B cell (primary cell): ENCODE measurements at regions not wholly inside any gene's neighbourhood (a gene's known extent, or its start where the extent isn't known, plus 50 kb on each side); places are given as distances from the start of the nearest gene placed in this dataset.

ENCODE experiments used
- ATAC-seq: fragments of 200-7000 bp; cut with Tn5 transposase; one replicate; pipeline ENCODE4 v1.10.0; 2021; ENCODE audit warnings: low read depth, mild to moderate bottlenecking, moderate number of reproducible peaks, moderate library complexity
- CTCF ChIA-PET: fragments of 350-600 bp; sonication (Branson Sonifier 250); formaldehyde crosslinking; loops from one replicate; lab custom pipeline; 2021; ENCODE audit warnings: antibody characterized with exemption, inconsistent platforms; lab: Charles Lee
- POLR2A ChIA-PET: fragments of 350-600 bp; sonication (Branson Sonifier 250); formaldehyde crosslinking; loops from one replicate; lab custom pipeline; 2021; ENCODE audit warnings: antibody characterized with exemption; lab: Charles Lee
- DNase-seq: peaks from one replicate; pipeline ENCODE4 v3.0.0; 2013
- H2AFZ ChIP-seq: 2 replicates; pipeline ENCODE4 v1.6.1; 2012; ENCODE audit warnings: mild to moderate bottlenecking, low read depth, low read length; ENCODE audit not compliant: insufficient read depth, poor library complexity, severe bottlenecking
- H3K27ac ChIP-seq, 2 donors: 1 replicate in 1 of 2; 2 replicates in 1 of 2; pipeline ENCODE4 v1.5.1; 2012 to 2013; ENCODE audit warnings: low read length in 2 of 2, mild to moderate bottlenecking in 2 of 2, moderate library complexity in 1 of 2
- H3K27me3 ChIP-seq, 4 experiments: fragments of 200-600 bp in 1 of 4; sonication (generic) in 1 of 4; replicated peaks in 1 of 4; 1 replicate in 2 of 4; 2 replicates in 2 of 4; pipeline versions ENCODE4 v1.6.1 to v1.7.0; 2013 to 2016; ENCODE audit warnings: low read length in 3 of 4, mild to moderate bottlenecking in 2 of 4, mixed read lengths in 1 of 4, moderate library complexity in 1 of 4; ENCODE audit not compliant: insufficient read depth in 4 of 4, control insufficient read depth in 3 of 4; ENCODE audit errors: control extremely low read depth in 1 of 4
- H3K36me3 ChIP-seq, 2 experiments: replicated peaks in 1 of 2; 1 replicate in 1 of 2; 2 replicates in 1 of 2; pipeline versions ENCODE4 v1.6.1 to v1.7.1; 2013; ENCODE audit warnings: low read length in 1 of 2; ENCODE audit not compliant: insufficient read depth in 2 of 2, control insufficient read depth in 1 of 2; ENCODE audit errors: control extremely low read depth in 1 of 2, extremely low read depth in 1 of 2
- H3K4me1 ChIP-seq, 2 donors: fragments of 200-600 bp in 1 of 2; sonication (generic) in 1 of 2; 1 replicate in 1 of 2; 2 replicates in 1 of 2; pipeline versions ENCODE4 v1.5.1 to v1.6.1; 2013 to 2017; ENCODE audit warnings: low read length in 2 of 2; ENCODE audit not compliant: control insufficient read depth in 2 of 2, insufficient read depth in 2 of 2
- H3K4me2 ChIP-seq: replicated peaks from 2 replicates; pipeline ENCODE3; 2012; ENCODE audit warnings: mild to moderate bottlenecking, low read depth, low read length; ENCODE audit not compliant: poor library complexity, severe bottlenecking
- H3K4me3 ChIP-seq, 5 experiments: fragments of 200-600 bp in 1 of 5; sonication (generic) in 1 of 5; 1 replicate in 3 of 5; 2 replicates in 2 of 5; pipeline versions ENCODE4 v1.5.1 to v1.7.0; 2011 to 2016; ENCODE audit warnings: low read length in 4 of 5, mild to moderate bottlenecking in 4 of 5, low read depth in 2 of 5, control low read depth in 1 of 5, moderate library complexity in 1 of 5; ENCODE audit not compliant: insufficient read depth in 1 of 5; ENCODE audit errors: control extremely low read depth in 1 of 5, extremely low read depth in 1 of 5
- H3K79me2 ChIP-seq: fragments of 200-600 bp; sonication (generic); one replicate; pipeline ENCODE4 v1.6.0; 2016; ENCODE audit warnings: low read length; ENCODE audit not compliant: control insufficient read depth, insufficient read depth
- H3K9ac ChIP-seq: fragments of 200-600 bp; sonication (generic); 2 replicates; pipeline ENCODE4 v1.6.1; 2017; ENCODE audit warnings: mild to moderate bottlenecking, low read length, moderate library complexity
- H3K9me3 ChIP-seq, 3 donors: one replicate each; pipeline versions ENCODE4 v1.6.1 to v1.7.1; 2013; ENCODE audit warnings: low read length in 2 of 3; ENCODE audit not compliant: control insufficient read depth in 2 of 3, insufficient read depth in 1 of 3; ENCODE audit errors: control extremely low read depth in 1 of 3
- H4K20me1 ChIP-seq: 2 replicates; pipeline ENCODE4 v1.6.0; 2012; ENCODE audit warnings: mild to moderate bottlenecking, low read length; ENCODE audit not compliant: insufficient read depth, control insufficient read depth, poor library complexity, severe bottlenecking
- H3K27ac Mint-ChIP-seq: one replicate; pipeline ENCODE4 v1.8.0; 2021; ENCODE audit warnings: mixed read lengths
- H3K27me3 Mint-ChIP-seq: one replicate; pipeline ENCODE4 v1.8.0; 2021; ENCODE audit warnings: mixed read lengths
- H3K4me1 Mint-ChIP-seq: one replicate; pipeline ENCODE4 v1.8.0; 2021; ENCODE audit warnings: mixed read lengths
- H3K4me3 Mint-ChIP-seq: one replicate; pipeline ENCODE4 v1.8.0; 2021; ENCODE audit warnings: mixed read lengths
- H3K9me3 Mint-ChIP-seq: one replicate; pipeline ENCODE4 v1.8.0; 2022; ENCODE audit warnings: mixed read lengths; ENCODE audit not compliant: insufficient read depth
- EZH2 ChIP-seq: IDR thresholded peaks from 2 replicates; pipeline ENCODE4 v1.6.1; 2012; ENCODE audit warnings: borderline replicate concordance, low read depth, mild to moderate bottlenecking, moderate library complexity, low read length; ENCODE audit not compliant: insufficient read depth, poor library complexity, severe bottlenecking
- WGBS: methylation state at CpG from one replicate; pipeline ENCODE4 v1.1.5; 2013; ENCODE audit warnings: missing lambda C conversion rate; ENCODE audit not compliant: insufficient coverage; 5-methylcytosine and 5-hydroxymethylcytosine counted together
- intact Hi-C: fragments of 100-400 bp; cut with micrococcal nuclease; formaldehyde crosslinking; loops from one replicate; pipeline ENCODE4 v1.10.0; 2022
- TF ChIP-seq, protein P1 (sequence below): fragments of 200-600 bp; IDR thresholded peaks from one replicate; pipeline ENCODE4 v1.8.0; 2022; ENCODE audit warnings: antibody characterized with exemption, mild to moderate bottlenecking

DNA sequence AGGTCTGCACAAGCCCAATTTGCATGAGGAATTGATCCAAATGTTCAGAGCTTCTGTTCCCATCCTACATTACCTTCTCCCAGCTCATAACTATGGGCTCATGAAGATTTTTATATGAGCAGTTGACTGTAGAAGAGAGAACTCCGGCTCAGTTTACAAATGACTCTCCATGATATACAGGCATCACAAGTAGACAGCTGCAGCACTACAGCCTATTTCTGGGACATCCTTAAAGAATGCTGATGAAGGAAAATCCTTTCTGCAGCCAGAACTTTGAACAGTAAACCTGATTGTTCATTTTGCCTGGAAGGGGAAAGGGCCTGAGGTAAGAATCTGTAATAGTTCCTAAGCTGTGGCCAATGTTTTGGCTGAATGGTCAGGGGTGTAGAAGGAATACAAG, 174.1 kb upstream of the CXCL13 start:
- H4K20me1 ChIP-seq, result no peaks in the 10 kb centered on the region
- no peaks in the 10 kb centered on the region for H3K79me2 ChIP-seq
- ChIA-PET CTCF (interaction anchor here (1.0 kb wide), 1 partner anchor 13 kb away, joined by 3 read pairs; no protein-coding TSS in a partner anchor), POLR2A (no interaction called here)
- H3K4me1 Mint-ChIP-seq, result peaks cover 6% of the 10 kb centered on the region
- no peak overlapping the region for H3K27ac Mint-ChIP-seq
- WGBS, result no CpG with 5 or more reads among the region's 1 CpG
- H3K4me3 Mint-ChIP-seq, result no peak overlapping the region
- no peak overlapping the region for H3K9ac ChIP-seq
- intact Hi-C loops, result loop anchor here (10.0 kb wide), 1 partner anchor 997 kb away; the partner anchor contains the start of gene SHROOM3
- no peak overlapping the region for H3K4me3 ChIP-seq
- H3K27ac ChIP-seq, result no peak overlapping the region
- ATAC-seq, result no peak
- no peak overlapping the region for H2AFZ ChIP-seq
- H3K9me3 ChIP-seq, result no peaks in the 10 kb centered on the region
- no peaks in the 10 kb centered on the region for H3K9me3 Mint-ChIP-seq
- H3K36me3 ChIP-seq, result no peaks in the 10 kb centered on the region
- no peak for TF ChIP-seq EZH2
- TF ChIP-seq, protein P1, sequence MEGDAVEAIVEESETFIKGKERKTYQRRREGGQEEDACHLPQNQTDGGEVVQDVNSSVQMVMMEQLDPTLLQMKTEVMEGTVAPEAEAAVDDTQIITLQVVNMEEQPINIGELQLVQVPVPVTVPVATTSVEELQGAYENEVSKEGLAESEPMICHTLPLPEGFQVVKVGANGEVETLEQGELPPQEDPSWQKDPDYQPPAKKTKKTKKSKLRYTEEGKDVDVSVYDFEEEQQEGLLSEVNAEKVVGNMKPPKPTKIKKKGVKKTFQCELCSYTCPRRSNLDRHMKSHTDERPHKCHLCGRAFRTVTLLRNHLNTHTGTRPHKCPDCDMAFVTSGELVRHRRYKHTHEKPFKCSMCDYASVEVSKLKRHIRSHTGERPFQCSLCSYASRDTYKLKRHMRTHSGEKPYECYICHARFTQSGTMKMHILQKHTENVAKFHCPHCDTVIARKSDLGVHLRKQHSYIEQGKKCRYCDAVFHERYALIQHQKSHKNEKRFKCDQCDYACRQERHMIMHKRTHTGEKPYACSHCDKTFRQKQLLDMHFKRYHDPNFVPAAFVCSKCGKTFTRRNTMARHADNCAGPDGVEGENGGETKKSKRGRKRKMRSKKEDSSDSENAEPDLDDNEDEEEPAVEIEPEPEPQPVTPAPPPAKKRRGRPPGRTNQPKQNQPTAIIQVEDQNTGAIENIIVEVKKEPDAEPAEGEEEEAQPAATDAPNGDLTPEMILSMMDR, result no peak
- H3K4me2 ChIP-seq, result no peak overlapping the region
- peaks cover 0 to 3% of the 10 kb centered on the region in 2 donors for H3K4me1 ChIP-seq
- no peak for DNase-seq
- H3K27me3 ChIP-seq, result peaks cover 0 to 3% (median 0%) of the 10 kb centered on the region in 4 experiments
- no peaks in the 10 kb centered on the region for H3K27me3 Mint-ChIP-seq

DNA sequence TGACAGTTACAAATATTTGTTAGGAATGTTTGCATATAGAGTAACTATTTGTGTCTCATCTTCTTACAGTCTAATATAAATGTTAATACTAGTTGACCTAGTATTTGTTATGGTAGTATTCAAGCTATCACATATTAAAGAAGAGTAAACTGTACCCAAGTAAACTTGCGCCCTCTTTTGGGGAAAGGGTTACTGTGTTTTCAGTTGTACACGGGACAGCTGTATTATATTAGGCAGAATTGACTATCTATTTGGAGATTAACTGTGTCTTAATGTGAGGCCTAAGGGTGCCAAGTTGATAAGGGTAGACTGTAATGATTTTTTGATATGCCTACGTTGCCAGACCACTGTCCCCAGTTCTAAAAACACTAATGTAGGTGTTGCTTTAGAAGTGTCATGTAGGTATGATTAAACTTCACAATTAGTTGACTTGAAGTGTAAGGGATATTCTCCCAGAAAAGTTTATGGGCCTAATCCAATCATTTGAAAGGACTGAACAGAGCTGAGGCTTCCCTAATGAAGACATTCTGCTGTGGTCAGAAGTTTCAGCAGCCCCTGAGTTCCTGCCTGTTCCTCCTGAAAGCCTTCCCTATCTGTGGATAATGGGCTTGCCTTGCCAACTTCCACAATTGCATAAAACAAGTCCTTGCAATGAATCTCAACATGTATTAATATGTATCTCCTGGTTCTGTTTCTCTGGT, 172.8 kb upstream of the CXCL13 start:
- H3K27me3 Mint-ChIP-seq, result no peaks in the 10 kb centered on the region
- Histone ChIP-seq H3K9ac (no peak overlapping the region), H3K79me2 (no peaks in the 10 kb centered on the region), H3K4me1 (peaks cover 0 to 3% of the 10 kb centered on the region in 2 donors), H3K4me3 (no peak overlapping the region), H3K27ac (no peak overlapping the region), H3K9me3 (no peaks in the 10 kb centered on the region), H4K20me1 (no peaks in the 10 kb centered on the region), H2AFZ (peak overlapping the region; percentile 30), H3K4me2 (peak overlapping the region; percentile 17), H3K36me3 (no peaks in the 10 kb centered on the region), H3K27me3 (peaks cover 0 to 2% (median 0%) of the 10 kb centered on the region in 4 experiments)
- H3K9me3 Mint-ChIP-seq, result no peaks in the 10 kb centered on the region
- ChIA-PET POLR2A (no interaction called here), CTCF (interaction anchor here (1.0 to 1.8 kb wide), 4 partner anchors 14 to 193 kb away, joined by 3 to 5 read pairs (median 4); no protein-coding TSS in a partner anchor)
- WGBS, result 85% methylated on average over 2 of the region's 3 CpGs
- no peak overlapping the region for H3K27ac Mint-ChIP-seq
- H3K4me3 Mint-ChIP-seq, result no peak overlapping the region
- peaks cover 6% of the 10 kb centered on the region for H3K4me1 Mint-ChIP-seq
- ATAC-seq (no peak), DNase-seq (no peak)
- intact Hi-C loops, result loop anchor here (1.0 to 10.0 kb wide), 3 partner anchors 48 to 998 kb away; partner anchors contain the start of gene SHROOM3
- TF ChIP-seq EZH2, result no peak
- TF ChIP-seq, protein P1, result no peak
